GM18861 (cell line): ENCODE measurements at regions not wholly inside any gene's neighbourhood (a gene's known extent, or its start where the extent isn't known, plus 50 kb on each side); places are given as distances from the start of the nearest gene placed in this dataset.

ENCODE experiments used
- ATAC-seq: cut with Tn5 transposase; IDR thresholded peaks from one replicate; pipeline ENCODE4 v1.9.1; 2021; ENCODE audit not compliant: unreplicated experiment

DNA sequence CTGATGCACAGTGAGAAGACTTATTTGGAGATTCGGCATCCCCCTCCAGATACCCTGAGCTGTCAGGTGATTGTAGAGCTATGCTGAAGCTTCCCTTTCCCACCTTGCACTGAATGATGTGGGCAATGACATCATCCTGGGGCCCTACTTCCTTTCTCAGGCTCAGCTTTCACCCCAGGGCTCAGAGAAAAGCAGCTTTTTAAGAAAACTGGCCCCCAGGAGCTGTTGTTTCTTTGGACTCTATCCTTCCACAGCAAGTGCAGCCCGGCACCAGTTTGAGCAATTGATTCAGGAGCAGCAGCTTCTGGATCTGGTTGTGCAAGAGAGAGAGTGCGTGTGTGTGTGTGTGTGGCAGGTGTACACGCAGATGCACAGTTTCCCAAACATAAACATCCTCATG lies 251.3 kb downstream of the ANAPC1 start:
- no peak for ATAC-seq

DNA sequence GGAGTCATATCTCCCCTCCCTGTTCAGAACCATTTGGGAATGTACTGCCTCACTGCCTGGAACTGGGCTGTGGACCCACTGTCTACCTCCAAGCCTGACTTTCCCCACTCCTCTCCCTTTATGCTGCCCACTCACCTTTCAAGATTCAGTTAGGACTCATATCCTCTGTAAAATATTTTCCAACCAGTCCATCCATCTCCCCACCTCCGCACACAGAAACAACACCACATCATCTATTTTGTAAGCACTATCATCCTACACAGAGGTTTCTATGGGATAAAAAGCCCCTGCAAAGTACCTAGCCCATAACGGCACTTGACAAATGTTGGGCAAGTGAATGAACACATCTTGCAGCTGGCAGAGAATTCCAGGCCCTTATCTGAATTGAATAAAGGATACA lies 250.8 kb downstream of the ANAPC1 start:
- ATAC-seq, result no peak

DNA sequence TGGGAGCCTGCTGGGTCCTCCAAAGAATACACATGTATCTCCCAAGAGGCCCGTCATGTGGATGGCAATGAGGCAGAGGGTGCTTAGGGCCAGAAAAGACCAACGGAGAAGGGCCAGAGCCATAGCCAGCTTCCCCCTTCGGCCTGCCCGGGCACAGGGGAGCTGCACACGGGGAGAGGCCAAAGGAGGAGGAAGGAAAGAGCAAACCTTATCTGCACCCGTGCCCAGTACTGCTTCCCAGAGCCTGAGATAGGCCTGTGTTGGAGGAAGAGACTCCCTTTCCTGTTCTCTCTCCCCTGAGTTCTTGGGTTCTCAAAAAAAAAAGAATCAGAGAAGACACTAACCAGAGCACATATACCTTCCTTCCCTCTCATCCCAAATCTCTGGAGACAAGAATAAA lies 250.3 kb downstream of the ANAPC1 start:
- no peak for ATAC-seq

DNA sequence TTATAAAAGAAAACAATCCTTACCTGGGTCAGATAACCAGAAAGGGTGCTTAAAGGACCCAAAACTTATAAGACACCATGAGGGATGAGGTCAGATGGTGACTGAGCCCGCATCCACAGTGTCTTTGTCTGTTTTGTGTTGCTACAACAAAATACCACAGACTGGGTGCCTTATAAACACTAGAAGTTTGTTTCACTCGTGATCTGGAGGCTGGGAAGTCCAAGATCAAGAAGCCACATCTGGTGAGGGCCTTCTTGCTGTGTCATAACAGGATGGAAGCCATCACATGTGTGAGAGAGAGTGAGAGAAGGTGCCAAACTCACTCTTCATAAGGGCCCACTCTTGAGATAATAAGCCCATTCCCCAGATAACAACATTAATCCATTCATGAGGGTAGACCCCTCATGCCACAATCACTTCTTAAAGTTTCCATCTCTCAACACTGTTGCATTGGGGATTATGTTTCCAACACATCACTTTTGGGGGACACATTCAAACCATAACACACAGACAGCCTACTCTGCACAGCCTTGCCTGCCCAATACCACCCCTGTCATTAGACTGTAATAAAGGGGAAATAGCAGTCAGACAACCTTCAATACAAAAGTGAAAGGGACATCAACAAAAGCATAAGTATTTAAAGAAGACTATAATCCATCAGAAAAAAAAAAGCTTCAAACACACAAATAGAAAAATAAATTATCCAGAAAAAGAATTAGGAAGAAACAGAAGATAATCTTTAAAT lies 249.8 kb downstream of the ANAPC1 start:
- ATAC-seq, result no peak

DNA sequence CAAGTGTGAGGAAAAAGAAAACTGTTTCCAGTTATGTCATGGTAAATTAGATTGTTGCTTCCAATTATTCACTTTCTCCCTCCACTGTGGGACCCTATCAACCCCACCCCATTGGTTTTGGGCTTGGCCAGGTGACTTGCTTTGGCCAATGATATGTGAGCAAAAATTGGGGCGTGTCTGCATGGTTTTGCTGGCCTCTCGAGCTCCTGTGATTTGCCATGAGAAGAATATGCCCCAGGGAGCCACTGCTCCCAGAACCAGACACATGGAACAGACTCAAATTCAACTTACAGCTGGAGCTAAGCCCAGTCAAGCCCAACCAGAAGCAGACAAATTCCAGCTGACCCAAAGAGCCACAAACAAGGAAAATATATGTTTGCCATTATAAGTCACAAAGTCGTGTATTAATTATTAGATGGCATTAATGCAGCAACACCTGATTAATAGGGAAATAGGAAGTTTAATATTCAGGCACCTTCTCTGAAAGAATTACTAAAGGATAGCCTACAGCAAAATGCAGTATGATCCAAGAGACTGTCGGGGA lies 248.9 kb downstream of the ANAPC1 start:
- no peak for ATAC-seq

DNA sequence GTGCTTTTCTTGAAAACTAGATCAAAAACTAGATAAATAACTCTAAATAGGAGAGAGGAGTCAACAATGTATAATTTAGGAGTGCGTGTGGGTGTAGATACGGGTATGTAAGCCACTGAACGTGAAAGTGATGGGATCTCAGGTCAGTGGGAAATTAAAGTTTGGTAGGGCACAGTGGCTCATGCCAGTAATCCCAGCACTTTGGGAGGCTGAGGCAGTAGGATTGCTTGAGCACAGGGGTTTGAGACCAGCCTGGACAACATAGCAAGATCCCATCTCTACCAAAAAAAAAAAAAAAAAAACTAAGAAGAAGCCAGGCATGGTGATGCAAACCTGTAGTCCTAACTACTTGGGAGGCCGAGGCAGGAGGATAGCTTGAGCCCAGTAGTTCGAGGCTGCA lies 247.1 kb downstream of the ANAPC1 start:
- no peak for ATAC-seq

DNA sequence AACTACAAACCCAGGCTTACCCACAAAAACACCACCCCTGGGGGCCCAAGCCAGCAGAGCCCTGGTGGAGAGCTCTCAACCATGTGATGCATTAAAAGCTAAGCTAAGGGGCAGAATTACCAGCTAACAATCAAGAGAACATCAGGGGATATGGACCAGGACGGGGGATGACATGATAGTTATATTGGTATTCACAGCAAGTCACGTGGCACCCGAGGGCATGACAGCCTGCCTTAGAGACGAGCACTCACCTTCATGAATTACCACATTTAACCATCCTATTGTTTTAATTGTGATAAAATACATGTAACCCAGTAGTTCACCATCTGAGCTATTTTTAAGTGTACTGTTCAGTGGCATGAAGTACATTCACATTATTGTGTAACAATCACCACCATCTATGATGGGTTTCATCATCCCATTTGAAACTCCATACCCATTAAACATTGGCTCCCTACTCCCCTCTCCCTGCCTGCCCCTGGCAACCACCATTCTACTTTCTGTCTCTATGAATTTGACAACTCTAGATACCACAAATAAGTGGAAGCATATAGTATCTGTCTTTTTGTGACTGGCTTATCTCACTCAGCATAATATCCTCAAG lies 245.6 kb downstream of the ANAPC1 start:
- no peak for ATAC-seq

DNA sequence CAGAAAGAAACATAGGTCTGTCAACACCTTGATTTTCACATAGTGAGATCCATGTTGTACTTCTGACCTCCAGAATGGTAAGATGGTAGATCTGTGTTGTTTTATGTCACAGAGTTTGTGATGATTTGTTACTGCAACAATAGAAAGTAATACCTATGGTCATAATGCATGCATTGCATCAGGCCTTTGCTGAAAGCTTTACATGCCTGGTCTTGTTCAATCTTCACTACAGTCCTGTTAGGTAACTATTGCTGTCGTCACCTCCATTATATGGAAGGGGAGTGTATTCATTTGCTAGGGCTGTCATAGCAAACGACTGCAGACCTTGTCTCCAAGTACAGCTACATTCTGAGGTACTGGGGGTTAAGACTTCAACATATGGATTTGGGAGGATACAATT lies 243.5 kb downstream of the ANAPC1 start:
- no peak for ATAC-seq

DNA sequence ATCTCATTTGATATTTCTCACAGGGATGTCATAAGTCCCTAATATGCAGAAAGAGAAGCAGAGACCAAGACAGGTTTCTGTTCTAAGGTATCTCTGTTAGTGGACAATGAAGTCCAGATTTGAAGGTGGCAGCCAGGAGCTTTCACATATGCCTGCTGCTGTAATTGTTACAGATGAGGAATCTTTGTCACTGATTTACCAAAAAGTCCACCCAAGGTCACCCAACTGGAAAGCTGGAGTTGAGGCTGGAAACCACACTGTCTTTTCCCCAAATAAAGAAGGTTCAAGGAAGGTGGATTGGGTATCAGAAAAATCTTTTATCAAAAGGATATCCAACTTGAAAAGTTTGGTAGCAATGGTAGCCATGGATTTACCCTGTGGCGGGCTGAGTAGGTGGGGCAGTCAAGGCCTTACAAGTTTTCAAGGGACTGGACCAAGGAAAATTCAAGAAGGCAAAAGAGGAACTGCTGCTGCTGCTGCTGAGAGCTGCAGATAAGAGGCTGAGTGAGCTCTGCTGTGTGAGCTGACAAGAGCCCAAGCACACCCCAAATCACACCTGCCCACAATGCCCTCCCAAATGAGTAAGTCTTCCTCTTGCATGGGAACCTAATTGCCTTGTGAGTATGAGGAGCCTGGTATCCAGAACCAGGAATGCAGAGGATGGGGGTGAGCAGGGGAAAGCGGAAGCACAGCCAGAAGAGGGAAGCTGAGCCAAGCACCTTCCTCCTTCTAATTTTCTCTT lies 241.2 kb downstream of the ANAPC1 start:
- no peak for ATAC-seq

DNA sequence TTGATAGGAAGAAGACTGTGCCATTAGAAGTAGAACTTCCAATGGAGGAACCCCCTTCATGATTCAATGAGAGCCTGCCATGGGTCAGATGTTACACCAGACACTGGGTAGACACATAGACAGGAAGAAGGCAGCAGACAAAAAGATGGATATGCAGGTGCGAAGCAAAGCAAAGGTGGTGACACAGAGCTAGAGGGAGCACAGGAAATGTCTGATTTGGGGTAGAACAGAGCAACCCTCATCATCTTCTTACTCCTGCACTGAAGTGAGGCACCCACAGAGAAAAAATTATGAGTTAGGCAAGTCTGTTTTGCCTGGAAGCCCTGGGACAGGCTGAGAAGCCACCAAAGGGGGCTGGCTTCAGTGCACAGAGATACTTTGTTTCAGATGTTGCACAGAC lies 240.2 kb downstream of the ANAPC1 start:
- no peak for ATAC-seq

DNA sequence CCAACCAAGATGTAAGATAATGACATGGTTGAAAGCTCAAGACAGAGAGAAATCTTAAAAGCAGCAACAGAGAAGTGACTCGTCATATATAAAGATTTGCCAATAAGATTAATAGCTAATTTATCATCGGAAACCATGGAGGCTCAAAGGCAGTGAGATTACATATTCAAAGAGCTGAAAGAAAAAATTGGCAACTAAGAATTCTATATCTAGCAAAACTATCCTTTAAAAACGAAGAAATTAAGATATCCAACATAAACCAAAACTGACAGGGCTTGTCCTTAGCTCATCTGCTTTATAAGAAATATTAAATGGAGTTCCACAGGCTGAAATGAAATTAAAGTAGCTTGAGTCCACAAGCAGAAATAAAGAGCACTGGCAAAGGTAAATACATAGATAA lies 236.6 kb downstream of the ANAPC1 start:
- ATAC-seq, result no peak

DNA sequence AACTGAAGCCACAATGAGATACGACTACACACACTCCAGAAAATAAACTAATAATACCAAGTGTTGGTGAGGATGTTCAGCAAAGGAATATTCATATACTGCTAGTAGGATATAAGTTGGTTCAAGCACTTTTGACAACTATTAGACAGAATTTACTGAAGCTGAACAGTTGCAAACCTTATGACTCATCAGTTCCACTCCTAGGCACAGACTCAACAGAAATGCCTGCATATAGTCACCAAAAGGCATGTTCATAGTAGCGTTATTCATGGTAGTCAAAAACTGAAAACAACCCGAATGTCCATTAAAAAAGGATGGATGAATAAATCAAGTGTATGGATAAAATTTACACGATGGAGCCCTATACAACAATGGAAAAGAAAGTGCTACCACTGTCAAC lies 232.0 kb downstream of the ANAPC1 start:
- ATAC-seq, result no peak

DNA sequence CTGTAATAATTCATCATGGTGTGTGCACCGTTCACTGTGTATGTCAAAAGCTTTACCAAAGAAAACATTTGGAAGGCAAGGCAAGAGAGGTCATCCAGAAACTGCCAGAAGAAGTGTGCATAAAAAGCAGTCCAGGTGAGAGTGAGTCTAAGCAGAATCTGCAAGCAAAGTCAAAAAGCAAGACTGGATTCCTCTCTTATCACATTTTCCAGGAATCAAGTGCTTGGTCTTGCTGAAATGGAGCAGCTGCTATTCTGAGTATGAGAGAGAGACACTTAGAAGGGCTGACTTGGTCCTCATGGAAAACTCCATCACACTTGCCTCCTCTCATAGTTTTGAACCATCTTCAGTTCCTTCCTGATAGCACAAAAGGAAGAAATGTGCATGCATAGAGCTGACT lies 231.3 kb downstream of the ANAPC1 start:
- ATAC-seq, result no peak

DNA sequence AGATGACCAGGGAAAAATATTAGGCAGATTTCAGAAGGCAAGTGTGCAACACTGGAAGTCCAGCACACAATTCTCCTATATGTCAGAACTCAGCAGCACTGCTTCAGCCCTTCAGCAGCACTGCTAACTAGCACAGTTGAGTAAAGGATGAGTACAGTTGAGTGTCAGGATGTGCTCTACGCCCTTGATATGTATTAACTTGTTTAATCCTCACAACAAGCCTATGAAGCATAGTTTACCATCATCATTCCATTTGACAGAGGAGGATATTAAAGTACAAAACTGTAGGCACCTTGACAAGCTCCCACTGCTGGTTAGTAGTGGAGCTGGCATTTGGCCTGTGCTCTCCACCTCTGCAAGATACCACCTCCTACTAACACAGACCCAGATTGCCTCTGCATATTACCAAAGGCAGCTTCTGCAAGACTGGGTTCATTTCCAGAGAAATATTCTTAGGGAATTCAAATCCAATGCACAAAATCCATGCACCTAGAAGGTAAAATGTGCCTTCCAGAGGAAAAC lies 230.8 kb downstream of the ANAPC1 start:
- no peak for ATAC-seq

DNA sequence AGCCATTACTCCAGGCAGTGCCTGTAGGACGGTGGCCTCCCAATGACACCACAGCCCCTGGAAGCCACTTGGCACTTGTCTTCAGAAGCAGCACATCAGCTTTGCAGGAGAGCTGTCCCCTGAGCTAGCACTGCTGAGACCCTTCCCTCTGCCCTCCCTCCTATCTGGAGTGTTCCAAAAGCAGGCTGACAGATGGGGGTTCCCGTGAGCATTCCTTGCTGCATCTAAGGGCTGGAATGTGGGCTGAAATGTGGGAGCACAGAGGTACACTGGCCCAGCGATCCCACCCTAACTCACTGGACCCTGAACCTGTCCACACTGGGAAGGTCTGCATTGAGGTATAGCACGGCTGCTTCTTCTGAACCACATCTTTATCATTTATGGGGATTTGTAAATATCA lies 230.1 kb downstream of the ANAPC1 start:
- no peak for ATAC-seq

DNA sequence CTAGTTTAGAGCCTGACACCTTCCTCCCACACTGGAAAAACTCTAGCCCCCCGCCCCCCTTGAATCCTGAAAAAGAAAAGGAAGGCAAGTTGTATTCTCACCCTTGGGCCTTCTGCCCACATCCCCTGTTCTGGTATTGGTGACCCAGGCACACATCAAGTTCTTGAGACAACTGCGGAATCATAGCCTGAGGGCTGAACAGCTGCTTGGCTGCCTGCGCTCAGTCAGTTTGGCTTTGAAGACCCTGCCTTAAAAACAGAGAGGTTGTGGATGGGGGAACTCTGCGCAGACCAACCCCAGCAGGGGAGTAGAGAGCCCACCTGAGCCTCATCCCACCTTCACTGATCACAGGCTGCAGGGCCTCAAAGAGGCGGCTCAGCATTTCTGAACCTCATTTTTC lies 229.2 kb downstream of the ANAPC1 start:
- no peak for ATAC-seq

DNA sequence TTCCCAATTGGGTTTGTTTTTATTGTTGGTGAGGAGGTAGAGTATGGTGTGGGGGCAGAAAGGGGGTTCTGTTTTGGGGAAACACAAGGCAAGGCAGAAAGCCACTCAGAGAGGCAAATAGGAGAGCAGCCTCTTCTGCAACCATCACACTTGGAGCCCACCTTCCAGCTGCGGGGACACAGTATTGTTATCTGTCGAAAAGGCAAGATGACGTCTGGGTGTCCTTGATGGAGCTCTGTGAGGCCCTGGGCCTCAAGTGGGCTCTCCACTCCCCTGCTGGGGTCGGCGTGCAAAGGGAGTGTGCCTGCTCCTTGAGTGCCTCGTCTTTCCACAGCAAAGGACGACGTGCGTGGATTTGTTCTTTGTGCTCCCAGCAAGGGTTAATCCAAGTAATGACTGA lies 227.6 kb downstream of the ANAPC1 start:
- no peak for ATAC-seq

DNA sequence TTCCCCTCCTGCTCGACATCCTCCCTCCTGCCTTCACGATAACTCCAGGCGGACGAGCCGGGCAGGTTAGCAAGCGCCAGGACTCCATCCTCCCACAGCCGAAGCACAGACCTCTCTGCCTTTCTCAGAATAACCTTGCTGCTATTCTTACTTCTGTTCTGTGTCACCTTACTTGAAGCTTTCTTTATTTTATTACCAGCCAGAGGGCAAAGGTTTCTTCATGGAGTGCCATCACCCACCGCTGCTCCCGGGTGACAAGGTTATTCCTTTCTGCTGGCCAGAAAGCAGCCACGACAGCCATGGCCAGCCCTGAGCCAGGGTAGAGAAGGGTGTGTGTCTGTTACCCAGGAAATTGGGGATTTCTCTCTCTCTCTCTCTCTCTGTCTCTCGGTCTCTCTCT lies 227.1 kb downstream of the ANAPC1 start:
- no peak for ATAC-seq

DNA sequence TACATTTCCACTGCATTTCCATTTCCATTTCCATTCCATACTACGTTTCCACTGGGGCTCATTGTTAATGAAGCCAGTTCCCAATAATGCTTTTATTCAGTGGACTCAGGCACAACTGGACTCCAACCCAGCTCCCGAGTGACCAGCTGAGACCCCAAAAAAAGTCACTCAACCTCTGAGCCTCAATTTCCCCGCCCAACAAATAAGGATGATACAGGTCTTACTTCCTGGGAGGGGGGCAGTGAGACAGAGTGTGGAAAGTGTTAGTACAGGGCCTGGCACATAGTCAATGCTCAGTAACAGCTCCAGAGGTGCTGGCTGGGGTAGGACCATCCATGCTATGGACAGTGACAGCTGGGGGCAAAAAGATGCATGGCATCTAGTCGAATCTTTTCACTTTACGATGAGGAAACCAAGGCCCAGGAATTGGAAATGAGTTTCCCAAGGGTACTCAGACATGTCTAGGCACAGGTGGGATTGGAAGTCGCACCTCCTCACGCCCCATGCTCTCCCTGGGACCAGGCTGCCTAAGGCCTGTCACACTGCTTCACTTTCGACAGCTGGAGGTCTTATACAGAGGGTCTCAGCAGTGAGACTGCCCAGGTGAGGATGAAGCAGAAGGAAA lies 226.5 kb downstream of the ANAPC1 start:
- no peak for ATAC-seq

DNA sequence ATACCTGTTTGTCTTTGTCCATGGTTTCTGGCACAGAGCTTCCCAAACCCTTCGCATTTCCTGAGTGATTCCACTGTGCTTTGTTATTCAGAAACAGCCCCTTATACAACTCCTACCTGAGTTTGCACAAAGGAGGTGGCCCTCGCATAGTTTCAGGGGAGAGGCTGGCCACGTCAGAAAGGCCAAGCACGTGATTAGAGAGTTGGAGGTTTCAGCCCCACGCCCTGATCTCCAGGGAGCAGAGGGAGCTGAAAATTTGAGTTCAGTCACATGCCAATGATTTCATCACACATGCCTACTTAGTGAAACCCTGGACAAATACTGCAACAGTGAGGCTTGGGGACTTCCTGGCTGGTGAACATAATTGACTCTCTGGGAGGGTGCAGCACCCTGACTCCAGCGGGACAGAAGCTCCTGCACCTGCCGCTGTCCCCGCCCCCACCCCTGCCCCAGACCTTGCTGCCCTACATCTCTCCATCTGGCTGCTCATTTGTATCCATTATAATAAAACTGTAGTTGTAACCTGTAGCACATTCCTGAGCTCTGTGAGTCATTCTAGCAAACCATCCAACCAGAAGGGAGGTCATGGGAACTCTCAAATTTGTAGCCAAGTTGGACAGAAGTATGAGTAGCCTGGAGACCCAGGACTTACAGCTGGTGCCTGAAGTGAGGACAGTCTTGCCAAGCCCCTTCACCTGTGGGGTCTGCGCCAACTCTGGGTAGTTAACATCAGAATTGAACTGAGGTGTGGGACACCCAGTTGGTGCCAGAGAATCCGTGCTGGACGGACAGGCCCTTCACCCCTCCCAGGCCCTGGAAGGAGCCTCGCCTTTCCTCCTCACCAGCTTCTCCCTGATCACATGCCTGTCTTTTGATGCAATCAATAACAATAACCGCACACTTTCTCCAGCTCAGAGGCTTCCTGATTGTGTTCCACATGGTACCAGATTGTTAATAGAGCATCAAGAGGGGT lies 224.3 kb downstream of the ANAPC1 start:
- ATAC-seq, result no peak
